SK-N-SH (cell line): ENCODE measurements at regions not wholly inside any gene's neighbourhood (a gene's known extent, or its start where the extent isn't known, plus 50 kb on each side); places are given as distances from the start of the nearest gene placed in this dataset.

Experiments
- CTCF ChIA-PET: fragments of 300-600, 350-600 bp; formaldehyde crosslinking; extraction: SDS; loops from one replicate; lab custom pipeline; 2021; lab: Yijun Ruan, JAX
- POLR2A ChIA-PET: fragments of 350-600 bp; sonication (Branson Sonifier 250); formaldehyde crosslinking; extraction: SDS; loops from one replicate; lab custom pipeline; 2020; ENCODE audit warnings: antibody characterized with exemption, inconsistent platforms; lab: Yijun Ruan, JAX
- DNase-seq: peaks from one replicate; pipeline ENCODE4 v3.0.0; 2012
- H2AFZ ChIP-seq: fragments of 200-600 bp; sonication (generic); 2 replicates; pipeline ENCODE4 v1.8.1; 2016; ENCODE audit warnings: antibody characterized with exemption, mild to moderate bottlenecking, low read depth
- H3F3A ChIP-seq: fragments of 200-600 bp; sonication (generic); replicated peaks from 2 replicates; pipeline ENCODE3; 2016; ENCODE audit warnings: antibody characterized with exemption, mild to moderate bottlenecking; ENCODE audit not compliant: insufficient read depth
- H3K27ac ChIP-seq, 2 experiments: fragments of 200-500 bp in 1 of 2; fragments of 200-600 bp in 1 of 2; sonication (Bioruptor generic) in 1 of 2; sonication (generic), shearing (Covaris generic) in 1 of 2; 2 replicates each; pipeline versions ENCODE4 v1.5.1 to v1.6.1; 2014 to 2016; ENCODE audit warnings: low read depth in 2 of 2, inconsistent platforms in 1 of 2, low read length in 1 of 2, mild to moderate bottlenecking in 1 of 2, mixed read lengths in 1 of 2
- H3K27me3 ChIP-seq: fragments of 200-600 bp; sonication (generic), shearing (Covaris generic); 2 replicates; pipeline ENCODE4 v1.6.1; 2016; ENCODE audit warnings: mixed run types; ENCODE audit not compliant: insufficient read depth
- H3K36me3 ChIP-seq, 2 experiments: fragments of 200-500 bp in 1 of 2; fragments of 200-600 bp in 1 of 2; sonication (Bioruptor generic) in 1 of 2; sonication (generic) in 1 of 2; replicated peaks in 1 of 2; 2 replicates each; pipeline versions ENCODE3 to v1.5.1; 2014 to 2016; ENCODE audit warnings: low read length in 1 of 2, mild to moderate bottlenecking in 1 of 2; ENCODE audit not compliant: insufficient read depth in 2 of 2, control insufficient read depth in 1 of 2
- H3K4me1 ChIP-seq, 2 experiments: fragments of 200-500 bp in 1 of 2; fragments of 200-600 bp in 1 of 2; sonication (Bioruptor generic) in 1 of 2; sonication (generic), shearing (Covaris generic) in 1 of 2; 2 replicates each; pipeline versions ENCODE4 v1.5.1 to v1.6.1; 2014 to 2016; ENCODE audit warnings: low read depth in 1 of 2, low read length in 1 of 2, mixed run types in 1 of 2; ENCODE audit not compliant: insufficient read depth in 2 of 2, control insufficient read depth in 1 of 2
- H3K4me2 ChIP-seq: fragments of 200-600 bp; sonication (generic), shearing (Covaris generic); 2 replicates; pipeline ENCODE4 v1.6.1; 2017; ENCODE audit warnings: mixed run types
- H3K4me3 ChIP-seq, 2 experiments: fragments of 200-500 bp in 1 of 2; fragments of 200-600 bp in 1 of 2; sonication (Bioruptor generic) in 1 of 2; sonication (generic), shearing (Covaris generic) in 1 of 2; 2 replicates each; pipeline versions ENCODE4 v1.5.1 to v1.8.1; 2014 to 2016; ENCODE audit warnings: low read depth in 2 of 2, inconsistent platforms in 1 of 2, low read length in 1 of 2, mild to moderate bottlenecking in 1 of 2, mixed read lengths in 1 of 2, moderate library complexity in 1 of 2
- H3K79me2 ChIP-seq: fragments of 200-600 bp; sonication (generic); 2 replicates; pipeline ENCODE4 v1.8.1; 2017; ENCODE audit warnings: mild to moderate bottlenecking; ENCODE audit not compliant: insufficient read depth
- H3K9ac ChIP-seq: fragments of 200-600 bp; sonication (generic); 2 replicates; pipeline ENCODE4 v1.6.1; 2017; ENCODE audit warnings: mixed run types
- H3K9me2 ChIP-seq: fragments of 200-600 bp; sonication (generic); 2 replicates; pipeline ENCODE4 v1.6.1; 2017; ENCODE audit warnings: mixed run types
- H3K9me3 ChIP-seq: fragments of 200-600 bp; sonication (generic); 2 replicates; pipeline ENCODE4 v1.6.1; 2017; ENCODE audit warnings: mixed run types, mild to moderate bottlenecking, moderate library complexity
- H4K20me1 ChIP-seq: fragments of 200-600 bp; sonication (generic); 2 replicates; pipeline ENCODE4 v1.6.1; 2017; ENCODE audit warnings: mild to moderate bottlenecking, mixed run types; ENCODE audit not compliant: insufficient read depth
- EP300 ChIP-seq, 2 experiments: IDR thresholded peaks; 2 replicates each; pipeline versions ENCODE4 v1.4.0 to v1.6.1; 2012; ENCODE audit warnings: borderline replicate concordance in 1 of 2, low read depth in 1 of 2, low read length in 1 of 2
- GATA2 ChIP-seq: sonication (generic); formaldehyde crosslinking; IDR thresholded peaks from 2 replicates; pipeline ENCODE4 v1.5.0; 2020; ENCODE audit warnings: mild to moderate bottlenecking, missing genetic modification reagents
- IRF3 ChIP-seq: fragments of 150-350 bp; IDR thresholded peaks from 2 replicates; pipeline ENCODE4 v1.6.1; 2016; ENCODE audit warnings: mild to moderate bottlenecking, low read depth, low read length
- MXI1 ChIP-seq: IDR thresholded peaks from 2 replicates; pipeline ENCODE4 v1.6.1; 2012; ENCODE audit warnings: mild to moderate bottlenecking, low read depth, low read length, improper control_type of control experiment
- NRF1 ChIP-seq: IDR thresholded peaks from 2 replicates; pipeline ENCODE4 v1.6.1; 2012; ENCODE audit warnings: low read depth, mild to moderate bottlenecking, low read length
- POLR2AphosphoS5 ChIP-seq: IDR thresholded peaks from 2 replicates; pipeline ENCODE4 v1.6.1; 2012; ENCODE audit warnings: low read depth, low read length
- RCOR1 ChIP-seq: fragments of 150-350 bp; IDR thresholded peaks from 2 replicates; pipeline ENCODE4 v1.6.1; 2017; ENCODE audit warnings: antibody characterized with exemption, low read length
- REST ChIP-seq: IDR thresholded peaks from 2 replicates; pipeline ENCODE4 v1.6.1; 2012; ENCODE audit warnings: mild to moderate bottlenecking, low read depth, low read length, moderate library complexity
- RFX5 ChIP-seq: IDR thresholded peaks from 2 replicates; pipeline ENCODE4 v1.6.1; 2012; ENCODE audit warnings: mild to moderate bottlenecking, improper control_type of control experiment, low read length
- RXRA ChIP-seq: IDR thresholded peaks from 2 replicates; pipeline ENCODE4 v1.4.0; 2012; ENCODE audit warnings: low read depth, mild to moderate bottlenecking, borderline replicate concordance
- TAF1 ChIP-seq: IDR thresholded peaks from 2 replicates; pipeline ENCODE4 v1.6.1; 2012; ENCODE audit warnings: low read depth, mild to moderate bottlenecking, low read length, moderate library complexity, borderline replicate concordance
- USF2 ChIP-seq: fragments of 150-350 bp; IDR thresholded peaks from 2 replicates; pipeline ENCODE4 v1.6.1; 2017; ENCODE audit warnings: antibody characterized with exemption, low read length, low read depth, borderline replicate concordance
- WGBS: methylation state at CpG from one replicate; pipeline ENCODE4 v1.1.6; 2017; ENCODE audit warnings: low lambda C conversion rate; 5-methylcytosine and 5-hydroxymethylcytosine counted together

- TF ChIP-seq REST (no peak), RXRA (no peak), TAF1 (no peak), RCOR1 (no peak)
These were observed 60.5 kb upstream of the TEX51 start (continued) for GRCh38 chr2:126837966-126838715.

GRCh38 chr2:126838716-126838985 lies 60.0 kb upstream of the TEX51 start:
- Histone ChIP-seq H3K4me1 (peaks cover 0 to 3% of the 10 kb centered on the region in 2 experiments; a peak in 1 of 4 replicates), H3K27me3 (no peaks in the 10 kb centered on the region), H3K79me2 (no peaks in the 10 kb centered on the region), H3K9me2 (no peaks in the 10 kb centered on the region), H2AFZ (no peak overlapping the region), H3K9ac (no peak overlapping the region), H4K20me1 (no peaks in the 10 kb centered on the region), H3K4me3 (no peak overlapping the region), H3K27ac (no peak overlapping the region), H3K4me2 (no peak overlapping the region), H3K9me3 (no peaks in the 10 kb centered on the region), H3K36me3 (no peaks in the 10 kb centered on the region), H3F3A (no peaks in the 10 kb centered on the region)
- ChIA-PET CTCF (interaction anchor here (1.4 to 2.6 kb wide), 3 partner anchors 11 to 44 kb away, joined by 3 to 9 read pairs (median 9); no protein-coding TSS in a partner anchor), POLR2A (no interaction called here)
- 10% methylated on average over 3 of the region's 3 CpGs for WGBS
- DNase-seq, result no peak
- no peak for TF ChIP-seq NRF1
- TF ChIP-seq GATA2, result no peak
- TF ChIP-seq TAF1, result no peak
- TF ChIP-seq MXI1, result no peak
- TF ChIP-seq IRF3, result no peak
- TF ChIP-seq EP300 (IDR thresholded peaks at IDR 0.05; ENCODE audit: borderline replicate concordance in 1 of 2, low read depth in 1 of 2, low read length in 1 of 2), result no peak
- no peak for TF ChIP-seq POLR2AphosphoS5
- TF ChIP-seq RFX5, result no peak
- TF ChIP-seq USF2, result no peak
- no peak for TF ChIP-seq RCOR1
